GM12873 (cell line): ENCODE measurements at regions not wholly inside any gene's neighbourhood (a gene's known extent, or its start where the extent isn't known, plus 50 kb on each side); places are given as distances from the start of the nearest gene placed in this dataset.

ENCODE experiments used
- CTCF ChIP-seq: IDR thresholded peaks from 2 replicates; pipeline ENCODE4 v1.5.1; 2012; ENCODE audit warnings: low read depth, mild to moderate bottlenecking, moderate library complexity, low read length, control low read depth; ENCODE audit not compliant: insufficient read depth; ENCODE audit errors: missing control alignments

GRCh38 chr1:60861961-60862567 lies 220.3 kb upstream of the NFIA start:
- no peak for TF ChIP-seq CTCF

- no peak for TF ChIP-seq CTCF
These were observed 223.2 kb upstream of the NFIA start for GRCh38 chr1:60859111-60859510.

GRCh38 chr1:60857851-60858250 lies 224.5 kb upstream of the NFIA start:
- no peak for TF ChIP-seq CTCF

- no peak for TF ChIP-seq CTCF
These were observed 232.3 kb upstream of the NFIA start for GRCh38 chr1:60850084-60850483.

GRCh38 chr1:60849401-60849800 lies 233.0 kb upstream of the NFIA start:
- TF ChIP-seq CTCF: no peak

- peak; percentile 44 for TF ChIP-seq CTCF
These were observed 233.7 kb upstream of the NFIA start for GRCh38 chr1:60848583-60849188.

GRCh38 chr1:60847855-60848582 lies 234.3 kb upstream of the NFIA start:
- TF ChIP-seq CTCF: peak; percentile 0
